ENCODE measurements at regions not wholly inside any gene's neighbourhood (a gene's known extent, or its start where the extent isn't known, plus 50 kb on each side); places are given as distances from the start of the nearest gene placed in this dataset.
"Not testable (repeated sequence)": the region's sequence is repeated elsewhere in the genome, so short reads cannot be mapped to it uniquely, and the experiment has no call there.

GRCh38 chr7:80082213-80082612 is 52.4 kb upstream of the GNAI1 start:
- DNase-seq, result no peak

GRCh38 chr7:80078886-80079285 is 55.7 kb upstream of the GNAI1 start:
- DNase-seq, result no peak

- DNase-seq, result peak; percentile 14
Measured at GRCh38 chr7:80078159-80078731, 56.4 kb upstream of the GNAI1 start.

GRCh38 chr7:80070391-80070790 is 64.2 kb upstream of the GNAI1 start:
- no peak for DNase-seq

GRCh38 chr7:80066639-80067038 is 68.0 kb upstream of the GNAI1 start:
- no peak for DNase-seq

- DNase-seq, result no peak
Measured at GRCh38 chr7:80063834-80064233, 70.8 kb upstream of the GNAI1 start.

GRCh38 chr7:80060218-80060806 is 74.3 kb upstream of the GNAI1 start:
- peak; percentile 54 for DNase-seq

- no peak for DNase-seq
Measured at GRCh38 chr7:80057488-80057887, 77.1 kb upstream of the GNAI1 start.

- no peak for DNase-seq
Measured at GRCh38 chr7:80054356-80054755, 80.3 kb upstream of the GNAI1 start.

- DNase-seq, result no peak
Measured at GRCh38 chr7:80053124-80053523, 81.5 kb upstream of the GNAI1 start.

- no peak for DNase-seq
Measured at GRCh38 chr7:80047856-80048459, 86.7 kb upstream of the GNAI1 start.

GRCh38 chr7:80047032-80047431 is 87.6 kb upstream of the GNAI1 start:
- no peak for DNase-seq

- DNase-seq, result no peak
Measured at GRCh38 chr7:80044796-80045195, 89.8 kb upstream of the GNAI1 start.

GRCh38 chr7:80040752-80041151 is 93.9 kb upstream of the GNAI1 start:
- no peak for DNase-seq

- no peak for DNase-seq
Measured at GRCh38 chr7:80040335-80040734, 94.3 kb upstream of the GNAI1 start.

- no peak for DNase-seq
Measured at GRCh38 chr7:80039251-80039884, 95.3 kb upstream of the GNAI1 start.

- DNase-seq, result no peak
Measured at GRCh38 chr7:80037689-80038088, 96.9 kb upstream of the GNAI1 start.

- no peak for DNase-seq
Measured at GRCh38 chr7:80036107-80036506, 98.5 kb upstream of the GNAI1 start.

GRCh38 chr7:80028717-80029116 is 105.9 kb upstream of the GNAI1 start:
- DNase-seq, result no peak

- DNase-seq, result no peak
Measured at GRCh38 chr7:80027611-80028173, 106.9 kb upstream of the GNAI1 start.

- no peak for DNase-seq
Measured at GRCh38 chr7:80026766-80027165, 107.9 kb upstream of the GNAI1 start.

- not testable (repeated sequence) for DNase-seq
Measured at GRCh38 chr7:80020277-80020676, 114.4 kb upstream of the GNAI1 start.

- DNase-seq, result not testable (repeated sequence)
Measured at GRCh38 chr7:80019809-80020207, 114.8 kb upstream of the GNAI1 start.

Data from inflammatory macrophage treated with lipopolysaccharide for 4 hours (primary cell).